Esophagus muscularis mucosa (tissue), 3 donors: ENCODE measurements at regions not wholly inside any gene's neighbourhood (a gene's known extent, or its start where the extent isn't known, plus 50 kb on each side); places are given as distances from the start of the nearest gene placed in this dataset.

ENCODE experiments used
- POLR2A ChIP-seq: fragments of 450-650 bp; IDR thresholded peaks from one replicate; pipeline ENCODE4 v1.6.1; 2017; ENCODE audit warnings: antibody characterized with exemption, moderate library complexity, mild to moderate bottlenecking, low read depth
- POLR2AphosphoS5 ChIP-seq, 2 donors: sonication (generic); formaldehyde crosslinking; IDR thresholded peaks; one replicate each; pipeline ENCODE4 v1.6.1; 2017; ENCODE audit warnings: antibody characterized with exemption in 2 of 2
- TF ChIP-seq, protein P1 (sequence below), 3 experiments: fragments of 200-600 bp in 2 of 3; fragments of 450-650 bp in 1 of 3; sonication (generic) in 2 of 3; IDR thresholded peaks; one replicate each; pipeline ENCODE4 v1.5.1; 2017 to 2019; ENCODE audit warnings: antibody characterized with exemption in 3 of 3, mild to moderate bottlenecking in 2 of 3, moderate library complexity in 1 of 3

DNA sequence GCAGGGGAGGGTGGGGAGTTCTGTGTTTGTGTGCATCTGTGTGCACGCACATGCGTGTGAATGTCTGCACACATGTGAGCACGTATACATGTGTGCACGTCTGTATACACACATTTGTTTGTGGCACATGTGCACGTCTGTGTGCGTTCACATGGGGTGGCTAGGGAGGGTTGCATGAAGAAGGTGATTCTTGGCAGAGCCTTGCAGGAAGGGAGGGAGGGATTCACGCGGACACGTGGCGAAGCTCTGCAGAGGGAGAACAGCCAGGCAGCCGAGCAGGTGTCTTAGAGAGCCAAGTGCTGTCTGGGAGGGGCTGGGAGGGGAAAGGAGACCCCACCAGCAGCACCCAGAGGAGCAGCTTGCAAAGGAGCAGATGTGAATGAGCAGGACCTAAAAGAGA, 372.1 kb downstream of the BRD1 start:
- TF ChIP-seq, protein P1, sequence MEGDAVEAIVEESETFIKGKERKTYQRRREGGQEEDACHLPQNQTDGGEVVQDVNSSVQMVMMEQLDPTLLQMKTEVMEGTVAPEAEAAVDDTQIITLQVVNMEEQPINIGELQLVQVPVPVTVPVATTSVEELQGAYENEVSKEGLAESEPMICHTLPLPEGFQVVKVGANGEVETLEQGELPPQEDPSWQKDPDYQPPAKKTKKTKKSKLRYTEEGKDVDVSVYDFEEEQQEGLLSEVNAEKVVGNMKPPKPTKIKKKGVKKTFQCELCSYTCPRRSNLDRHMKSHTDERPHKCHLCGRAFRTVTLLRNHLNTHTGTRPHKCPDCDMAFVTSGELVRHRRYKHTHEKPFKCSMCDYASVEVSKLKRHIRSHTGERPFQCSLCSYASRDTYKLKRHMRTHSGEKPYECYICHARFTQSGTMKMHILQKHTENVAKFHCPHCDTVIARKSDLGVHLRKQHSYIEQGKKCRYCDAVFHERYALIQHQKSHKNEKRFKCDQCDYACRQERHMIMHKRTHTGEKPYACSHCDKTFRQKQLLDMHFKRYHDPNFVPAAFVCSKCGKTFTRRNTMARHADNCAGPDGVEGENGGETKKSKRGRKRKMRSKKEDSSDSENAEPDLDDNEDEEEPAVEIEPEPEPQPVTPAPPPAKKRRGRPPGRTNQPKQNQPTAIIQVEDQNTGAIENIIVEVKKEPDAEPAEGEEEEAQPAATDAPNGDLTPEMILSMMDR (IDR thresholded peaks at IDR 0.05), result no peak
- TF ChIP-seq POLR2A (no peak), POLR2AphosphoS5 (IDR thresholded peaks at IDR 0.05) (no peak)
